Mucosa of rectum (tissue), 2 donors: ENCODE measurements at regions not wholly inside any gene's neighbourhood (a gene's known extent, or its start where the extent isn't known, plus 50 kb on each side); places are given as distances from the start of the nearest gene placed in this dataset.

Source experiments
- H3K27ac ChIP-seq, 2 donors: one replicate each; pipeline ENCODE4 v1.7.0; 2013; ENCODE audit warnings: inconsistent platforms in 2 of 2, low read depth in 2 of 2, low read length in 2 of 2
- H3K27me3 ChIP-seq, 2 donors: one replicate each; pipeline ENCODE4 v1.7.0; 2013; ENCODE audit warnings: low read length in 2 of 2; ENCODE audit not compliant: control insufficient read depth in 2 of 2, insufficient read depth in 2 of 2
- H3K36me3 ChIP-seq, 2 donors: one replicate each; pipeline ENCODE4 v1.7.0; 2013; ENCODE audit warnings: low read length in 2 of 2; ENCODE audit not compliant: control insufficient read depth in 2 of 2, insufficient read depth in 2 of 2
- H3K4me1 ChIP-seq, 2 donors: one replicate each; pipeline ENCODE4 v1.7.0; 2013; ENCODE audit warnings: low read length in 2 of 2, mild to moderate bottlenecking in 1 of 2; ENCODE audit not compliant: control insufficient read depth in 2 of 2, insufficient read depth in 2 of 2
- H3K4me3 ChIP-seq, 2 donors: one replicate each; pipeline ENCODE4 v1.7.0; 2013; ENCODE audit warnings: low read length in 2 of 2
- H3K9ac ChIP-seq, 2 donors: one replicate each; pipeline ENCODE4 v1.7.0; 2013; ENCODE audit warnings: low read length in 2 of 2, low read depth in 1 of 2, mild to moderate bottlenecking in 1 of 2
- H3K9me3 ChIP-seq, 2 donors: one replicate each; pipeline ENCODE4 v1.7.0; 2013; ENCODE audit warnings: low read length in 2 of 2; ENCODE audit not compliant: control insufficient read depth in 2 of 2
- donor health status: healthy.
- donor health status: Normal muscosa, but diverticular disease.

- H3K27me3 ChIP-seq, result no peaks in the 10 kb centered on the region
- no peaks in the 10 kb centered on the region for H3K36me3 ChIP-seq
- H3K4me1 ChIP-seq, result peaks cover 3 to 8% of the 10 kb centered on the region in 2 donors
- H3K9ac ChIP-seq, result no peak overlapping the region
- no peak overlapping the region for H3K4me3 ChIP-seq
- H3K9me3 ChIP-seq, result no peaks in the 10 kb centered on the region
- H3K27ac ChIP-seq, result no peak overlapping the region
These were observed 720.8 kb downstream of the UQCRFS1 start for GRCh38 chr19:28492201-28492600.

GRCh38 chr19:28489776-28490175 lies 723.2 kb downstream of the UQCRFS1 start:
- H3K27ac ChIP-seq, result no peak overlapping the region
- no peaks in the 10 kb centered on the region for H3K36me3 ChIP-seq
- peaks cover 7 to 12% of the 10 kb centered on the region in 2 donors for H3K4me1 ChIP-seq
- H3K4me3 ChIP-seq, result no peak overlapping the region
- no peak overlapping the region for H3K9ac ChIP-seq
- H3K9me3 ChIP-seq, result no peaks in the 10 kb centered on the region
- H3K27me3 ChIP-seq, result no peaks in the 10 kb centered on the region

GRCh38 chr19:28489126-28489660 lies 723.8 kb downstream of the UQCRFS1 start:
- Histone ChIP-seq H3K27ac (no peak overlapping the region), H3K36me3 (no peaks in the 10 kb centered on the region), H3K4me3 (no peak overlapping the region), H3K4me1 (peaks cover 7 to 12% of the 10 kb centered on the region in 2 donors), H3K27me3 (no peaks in the 10 kb centered on the region), H3K9me3 (no peaks in the 10 kb centered on the region), H3K9ac (no peak overlapping the region)

GRCh38 chr19:28487999-28488398 lies 725.0 kb downstream of the UQCRFS1 start:
- no peaks in the 10 kb centered on the region for H3K36me3 ChIP-seq
- no peak overlapping the region for H3K27ac ChIP-seq
- no peaks in the 10 kb centered on the region for H3K27me3 ChIP-seq
- no peaks in the 10 kb centered on the region for H3K9me3 ChIP-seq
- H3K4me1 ChIP-seq, result peaks cover 7 to 12% of the 10 kb centered on the region in 2 donors
- H3K9ac ChIP-seq, result peak overlapping the region in 1 of 2 donors; percentile 3
- no peak overlapping the region for H3K4me3 ChIP-seq

GRCh38 chr19:28486926-28487325 lies 726.0 kb downstream of the UQCRFS1 start:
- Histone ChIP-seq H3K4me1 (peaks cover 7 to 12% of the 10 kb centered on the region in 2 donors), H3K36me3 (no peaks in the 10 kb centered on the region), H3K4me3 (no peak overlapping the region), H3K9ac (no peak overlapping the region), H3K27me3 (no peaks in the 10 kb centered on the region), H3K9me3 (no peaks in the 10 kb centered on the region), H3K27ac (peak overlapping the region in 1 of 2 donors; percentile 2)

- Histone ChIP-seq H3K4me3 (no peak overlapping the region), H3K27me3 (no peaks in the 10 kb centered on the region), H3K4me1 (peaks cover 7 to 13% of the 10 kb centered on the region in 2 donors), H3K9me3 (no peaks in the 10 kb centered on the region), H3K9ac (no peak overlapping the region), H3K27ac (no peak overlapping the region), H3K36me3 (no peaks in the 10 kb centered on the region)
These were observed 726.5 kb downstream of the UQCRFS1 start for GRCh38 chr19:28486473-28486872.

- Histone ChIP-seq H3K4me3 (peak overlapping the region in 1 of 2 donors; percentile 13), H3K27ac (no peak overlapping the region), H3K4me1 (peaks cover 11 to 17% of the 10 kb centered on the region in 2 donors), H3K27me3 (no peaks in the 10 kb centered on the region), H3K9me3 (no peaks in the 10 kb centered on the region), H3K9ac (no peak overlapping the region), H3K36me3 (no peaks in the 10 kb centered on the region)
These were observed 727.7 kb downstream of the UQCRFS1 start for GRCh38 chr19:28485292-28485691.

- H3K27ac ChIP-seq, result no peak overlapping the region
- H3K4me3 ChIP-seq, result no peak overlapping the region
- H3K27me3 ChIP-seq, result no peaks in the 10 kb centered on the region
- no peaks in the 10 kb centered on the region for H3K9me3 ChIP-seq
- H3K9ac ChIP-seq, result no peak overlapping the region
- no peaks in the 10 kb centered on the region for H3K36me3 ChIP-seq
- peaks cover 11 to 14% of the 10 kb centered on the region in 2 donors for H3K4me1 ChIP-seq
These were observed 729.8 kb downstream of the UQCRFS1 start for GRCh38 chr19:28483197-28483596.

GRCh38 chr19:28482221-28482620 lies 730.7 kb downstream of the UQCRFS1 start:
- H3K9ac ChIP-seq, result no peak overlapping the region
- no peaks in the 10 kb centered on the region for H3K9me3 ChIP-seq
- H3K4me1 ChIP-seq, result peaks cover 8 to 9% of the 10 kb centered on the region in 2 donors

GRCh38 chr19:28481674-28482073 lies 731.3 kb downstream of the UQCRFS1 start:
- Histone ChIP-seq H3K4me1 (peaks cover 5% of the 10 kb centered on the region in 2 donors), H3K36me3 (no peaks in the 10 kb centered on the region), H3K27me3 (no peaks in the 10 kb centered on the region), H3K9ac (no peak overlapping the region), H3K27ac (peak overlapping the region; percentile 48 to 66), H3K9me3 (no peaks in the 10 kb centered on the region), H3K4me3 (no peak overlapping the region)

More at GRCh38 chr19:28482221-28482620, 730.7 kb downstream of the UQCRFS1 start:
- Histone ChIP-seq H3K27ac (no peak overlapping the region), H3K27me3 (no peaks in the 10 kb centered on the region), H3K4me3 (no peak overlapping the region), H3K36me3 (no peaks in the 10 kb centered on the region)
